Stimulated activated CD4-positive, alpha-beta T cell treated with anti-CD3 and anti-CD28 coated beads, Interleukin-4, amount 100 ng/mL, for 1 hour (primary cell): ENCODE measurements at regions not wholly inside any gene's neighbourhood (a gene's known extent, or its start where the extent isn't known, plus 50 kb on each side); places are given as distances from the start of the nearest gene placed in this dataset.
"Not testable (repeated sequence)": the region's sequence is repeated elsewhere in the genome, so short reads cannot be mapped to it uniquely, and the experiment has no call there.

Source experiments
- DNase-seq: peaks from one replicate; pipeline ENCODE4 v3.0.0-alpha.2; 2020

- no peak for DNase-seq
These were observed 178.6 kb downstream of the RPS24 start for GRCh38 chr10:78212060-78212785.

GRCh38 chr10:78212786-78213175 is 179.1 kb downstream of the RPS24 start:
- no peak for DNase-seq

GRCh38 chr10:78214955-78215354 is 181.3 kb downstream of the RPS24 start:
- no peak for DNase-seq

- DNase-seq = no peak
These were observed 182.0 kb downstream of the RPS24 start for GRCh38 chr10:78215645-78216044.

GRCh38 chr10:78217336-78217735 is 183.7 kb downstream of the RPS24 start:
- DNase-seq = no peak

GRCh38 chr10:78218798-78219490 is 185.3 kb downstream of the RPS24 start:
- DNase-seq = no peak

GRCh38 chr10:78219568-78219967 is 185.9 kb downstream of the RPS24 start:
- DNase-seq = not testable (repeated sequence)

GRCh38 chr10:78220781-78221180 is 187.1 kb downstream of the RPS24 start:
- no peak for DNase-seq

- no peak for DNase-seq
These were observed 188.6 kb downstream of the RPS24 start for GRCh38 chr10:78222096-78222790.

- no peak for DNase-seq
These were observed 189.4 kb downstream of the RPS24 start for GRCh38 chr10:78223088-78223487.

- DNase-seq = no peak
These were observed 190.9 kb downstream of the RPS24 start for GRCh38 chr10:78224602-78225001.

- DNase-seq = no peak
These were observed 191.9 kb downstream of the RPS24 start for GRCh38 chr10:78225594-78225993.

GRCh38 chr10:78229489-78229888 is 195.8 kb downstream of the RPS24 start:
- no peak for DNase-seq

GRCh38 chr10:78229950-78230675 is 196.4 kb downstream of the RPS24 start:
- no peak for DNase-seq

- no peak for DNase-seq
These were observed 197.7 kb downstream of the RPS24 start for GRCh38 chr10:78231327-78231726.

- no peak for DNase-seq
These were observed 198.3 kb downstream of the RPS24 start for GRCh38 chr10:78231939-78232338.

- DNase-seq = no peak
These were observed 202.9 kb downstream of the RPS24 start for GRCh38 chr10:78236416-78237015.

- not testable (repeated sequence) for DNase-seq
These were observed 204.3 kb downstream of the RPS24 start for GRCh38 chr10:78237951-78238350.

- no peak for DNase-seq
These were observed 213.6 kb downstream of the RPS24 start for GRCh38 chr10:78247266-78247665.

GRCh38 chr10:78247821-78248220 is 214.2 kb downstream of the RPS24 start:
- no peak for DNase-seq

- DNase-seq = no peak
These were observed 215.2 kb downstream of the RPS24 start for GRCh38 chr10:78248651-78249464.

- DNase-seq = no peak
These were observed 216.0 kb downstream of the RPS24 start for GRCh38 chr10:78249690-78250089.
